GM13977 (cell line): ENCODE measurements at regions not wholly inside any gene's neighbourhood (a gene's known extent, or its start where the extent isn't known, plus 50 kb on each side); places are given as distances from the start of the nearest gene placed in this dataset.

Experiments
- DNase-seq: peaks from one replicate; pipeline ENCODE4 v3.0.0; 2012; ENCODE audit warnings: low spot score
- in situ Hi-C: fragments of 300-500 bp; cut with MboI; formaldehyde crosslinking; loops from one replicate; pipeline ENCODE4 v1.12.0; 2022; ENCODE audit warnings: low sequenced_read_pairs, low pct_unique_long_range_greater_than_20kb, mixed read lengths, inconsistent platforms; ENCODE audit not compliant: unreplicated experiment
- TF ChIP-seq, protein P1 (sequence below): IDR thresholded peaks from 2 replicates; pipeline ENCODE4 v1.5.1; 2012; ENCODE audit warnings: mild to moderate bottlenecking, control low read depth; ENCODE audit not compliant: insufficient read depth; ENCODE audit errors: extremely low read depth, missing control alignments

DNA sequence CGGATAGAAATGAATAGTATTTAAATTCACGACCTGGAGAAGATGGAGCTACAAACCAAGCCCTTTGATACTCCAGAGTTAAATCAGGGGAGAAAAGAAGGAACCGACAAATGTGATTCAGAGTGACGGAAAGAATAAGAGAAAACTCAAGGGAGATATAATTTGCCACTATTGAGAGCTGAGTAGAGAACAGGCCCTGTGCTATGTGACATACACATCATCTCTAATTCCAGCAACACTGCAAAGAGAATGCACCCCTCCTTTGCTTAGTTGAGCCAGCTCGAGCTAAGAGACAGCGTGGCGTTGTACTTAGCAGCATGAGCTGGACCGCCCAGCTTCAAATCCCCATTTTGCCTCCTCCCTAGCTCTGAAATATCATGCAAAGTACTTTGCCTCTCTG is 266.4 kb upstream of the TENM3 start:
- in situ Hi-C loops, result no loop called here
- TF ChIP-seq, protein P1, sequence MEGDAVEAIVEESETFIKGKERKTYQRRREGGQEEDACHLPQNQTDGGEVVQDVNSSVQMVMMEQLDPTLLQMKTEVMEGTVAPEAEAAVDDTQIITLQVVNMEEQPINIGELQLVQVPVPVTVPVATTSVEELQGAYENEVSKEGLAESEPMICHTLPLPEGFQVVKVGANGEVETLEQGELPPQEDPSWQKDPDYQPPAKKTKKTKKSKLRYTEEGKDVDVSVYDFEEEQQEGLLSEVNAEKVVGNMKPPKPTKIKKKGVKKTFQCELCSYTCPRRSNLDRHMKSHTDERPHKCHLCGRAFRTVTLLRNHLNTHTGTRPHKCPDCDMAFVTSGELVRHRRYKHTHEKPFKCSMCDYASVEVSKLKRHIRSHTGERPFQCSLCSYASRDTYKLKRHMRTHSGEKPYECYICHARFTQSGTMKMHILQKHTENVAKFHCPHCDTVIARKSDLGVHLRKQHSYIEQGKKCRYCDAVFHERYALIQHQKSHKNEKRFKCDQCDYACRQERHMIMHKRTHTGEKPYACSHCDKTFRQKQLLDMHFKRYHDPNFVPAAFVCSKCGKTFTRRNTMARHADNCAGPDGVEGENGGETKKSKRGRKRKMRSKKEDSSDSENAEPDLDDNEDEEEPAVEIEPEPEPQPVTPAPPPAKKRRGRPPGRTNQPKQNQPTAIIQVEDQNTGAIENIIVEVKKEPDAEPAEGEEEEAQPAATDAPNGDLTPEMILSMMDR, result no peak
- DNase-seq, result no peak

DNA sequence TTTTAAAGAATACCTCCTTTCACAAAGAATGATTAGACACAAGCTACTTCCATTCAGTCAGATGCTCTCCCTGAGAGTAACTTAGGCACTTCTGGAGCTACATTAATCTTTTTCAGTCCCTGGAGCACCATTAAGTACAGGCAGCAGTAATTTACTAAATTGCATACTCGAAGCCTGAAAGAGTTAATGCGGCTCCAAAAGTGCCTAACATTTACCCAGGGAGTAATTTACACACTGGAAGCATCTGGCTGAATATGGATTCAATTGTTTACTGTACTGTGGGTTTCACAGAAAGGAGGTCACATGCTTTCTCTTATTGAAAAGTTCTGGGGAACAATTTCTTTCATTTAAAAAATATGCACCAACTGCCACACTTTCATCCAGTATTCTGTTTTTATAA is 260.8 kb upstream of the TENM3 start:
- in situ Hi-C loops, result no loop called here
- no peak for DNase-seq
- TF ChIP-seq, protein P1, result no peak

DNA sequence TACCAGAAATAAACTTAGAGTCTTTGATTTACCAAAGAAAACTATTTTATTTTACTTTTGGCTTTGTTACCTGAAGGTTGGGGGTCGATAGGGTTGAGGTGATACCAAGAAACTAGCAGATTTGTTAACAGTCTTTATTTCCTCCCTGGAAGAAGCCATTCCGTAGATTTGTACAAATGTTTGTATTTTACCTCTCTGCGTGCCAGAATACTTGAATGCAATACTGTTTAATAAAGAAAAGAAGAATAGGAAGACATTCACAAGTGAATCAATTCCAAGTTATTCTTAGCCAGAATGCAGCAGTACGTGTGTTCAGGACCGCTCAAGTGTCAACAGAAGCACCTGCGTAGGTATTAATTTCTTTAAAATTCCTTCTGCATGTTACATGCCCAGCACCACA is 260.3 kb upstream of the TENM3 start:
- no peak for DNase-seq
- TF ChIP-seq, protein P1, result no peak
- in situ Hi-C loops, result no loop called here

DNA sequence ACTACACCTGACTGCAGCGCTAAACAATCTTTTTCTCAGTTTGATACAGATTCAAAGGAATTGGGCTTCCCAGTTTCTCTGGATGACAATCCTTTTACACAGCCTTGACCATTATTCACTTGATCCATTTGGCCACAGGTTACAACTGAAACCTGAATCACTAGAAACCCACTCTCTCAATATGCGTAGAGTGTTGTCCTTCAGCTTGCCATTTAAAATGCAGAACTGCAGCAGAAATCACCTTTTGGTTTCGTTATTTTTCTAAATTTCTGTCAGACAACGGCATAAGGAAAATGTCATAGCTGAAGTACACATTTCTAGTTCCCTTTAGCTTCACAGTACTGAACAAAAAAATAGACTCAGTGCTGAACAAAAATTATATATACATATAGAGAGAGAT is 255.8 kb upstream of the TENM3 start:
- in situ Hi-C loops, result no loop called here

DNA sequence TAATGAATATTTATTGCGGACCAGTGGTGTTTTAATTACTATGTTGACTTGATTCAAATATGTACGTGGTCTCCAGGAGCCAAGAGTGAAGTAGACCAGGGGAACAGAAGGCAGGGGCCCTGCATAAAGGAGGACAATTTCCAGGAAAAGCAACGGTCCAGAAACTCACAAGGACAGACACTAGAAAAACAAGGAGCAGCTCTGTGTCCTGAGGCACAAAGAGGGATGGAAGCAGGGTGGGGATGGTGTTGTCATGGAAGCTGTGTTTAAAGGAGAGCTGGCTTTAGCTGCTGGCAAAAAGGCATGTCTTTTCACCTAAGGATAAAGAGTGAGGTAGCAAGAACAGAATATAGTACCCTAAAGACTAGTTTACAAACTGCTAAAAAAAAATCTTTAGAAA is 254.1 kb upstream of the TENM3 start:
- in situ Hi-C loops, result no loop called here
- TF ChIP-seq, protein P1, result no peak

More for the DNA sequence above, 255.8 kb upstream of the TENM3 start:
- TF ChIP-seq, protein P1, result no peak
- DNase-seq, result no peak

DNA sequence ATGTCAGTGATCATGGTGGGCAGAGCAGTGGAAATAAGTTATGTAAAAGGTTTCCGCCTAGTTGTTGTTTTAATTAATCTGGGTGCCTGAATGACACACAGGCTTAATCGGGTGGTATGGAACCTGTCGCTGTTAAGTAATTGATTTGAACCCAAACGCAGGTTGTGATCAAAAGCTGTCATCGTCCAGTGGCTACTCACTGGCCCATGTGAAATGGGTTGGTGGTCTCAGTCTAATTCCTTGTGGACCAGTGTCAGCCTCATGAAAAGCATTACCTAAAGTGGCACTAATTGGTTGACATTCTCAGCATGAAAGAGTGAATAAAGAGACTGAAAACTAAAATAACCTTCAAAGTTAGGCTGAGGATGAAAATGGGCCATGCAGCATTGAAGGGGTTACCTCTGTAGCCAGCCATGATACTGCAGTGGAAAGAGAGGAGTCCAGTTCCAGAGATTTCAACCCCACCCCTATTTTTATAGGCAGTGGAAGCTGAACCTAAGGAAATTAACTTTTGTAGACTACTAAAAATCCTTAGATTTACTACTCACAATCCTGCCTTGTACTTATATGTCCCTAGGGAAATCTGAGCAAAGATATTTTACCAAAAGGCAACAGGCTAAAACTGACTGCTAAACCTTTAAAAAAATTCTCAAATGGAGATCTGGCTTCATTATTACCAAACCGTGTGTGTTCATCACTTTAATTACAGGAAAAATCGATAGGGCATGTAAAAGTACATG is 251.7 kb upstream of the TENM3 start:
- in situ Hi-C loops, result no loop called here
- DNase-seq, result no peak
- TF ChIP-seq, protein P1, result no peak

More for the DNA sequence above, 254.1 kb upstream of the TENM3 start:
- DNase-seq, result no peak
